ENCODE measurements at regions not wholly inside any gene's neighbourhood (a gene's known extent, or its start where the extent isn't known, plus 50 kb on each side); places are given as distances from the start of the nearest gene placed in this dataset.

- Histone ChIP-seq H3K79me2 (ENCODE audit: insufficient read depth, low read length) (no peaks in the 10 kb centered on the region), H3K18ac (ENCODE audit: insufficient read length, low read depth, low read length) (no peak overlapping the region), H2BK12ac (ENCODE audit: insufficient read length, low read depth, low read length) (no peak overlapping the region), H3K23me2 (ENCODE audit: insufficient read length, low read depth, low read length, poor library complexity, severe bottlenecking) (no peaks in the 10 kb centered on the region), H2AFZ (ENCODE audit: low read length) (no peak overlapping the region), H3K79me1 (ENCODE audit: insufficient read depth, low read depth, low read length, poor library complexity, severe bottlenecking) (no peaks in the 10 kb centered on the region), H3K56ac (ENCODE audit: insufficient read length, low read depth, low read length) (no peak overlapping the region), H3K4me1 (ENCODE audit: insufficient read depth, low read length) (peaks cover 4% of the 10 kb centered on the region; the same call in 1 of the 2 replicates), H4K5ac (ENCODE audit: insufficient read length, low read depth, low read length) (no peak overlapping the region), H3K4me2 (ENCODE audit: insufficient read depth, insufficient read length, low read length) (no peak overlapping the region), H3K27me3 (ENCODE audit: insufficient read depth, low read length) (no peaks in the 10 kb centered on the region), H2AK5ac (ENCODE audit: insufficient read length, low read length) (no peak overlapping the region), H3K9ac (ENCODE audit: extremely low read depth, insufficient read length, low read length) (no peak overlapping the region), H3T11ph (ENCODE audit: low read length) (no peak overlapping the region), H3K27ac (ENCODE audit: insufficient read length, low read depth, low read length) (no peak overlapping the region), H2BK5ac (ENCODE audit: insufficient read length, low read length) (no peak overlapping the region), H4K91ac (ENCODE audit: insufficient read length, low read depth, low read length) (no peak overlapping the region), H2BK20ac (ENCODE audit: low read depth, low read length, poor library complexity, severe bottlenecking) (no peak overlapping the region), H3K14ac (ENCODE audit: insufficient read depth, low read length) (no peak overlapping the region), H4K20me1 (ENCODE audit: control insufficient read depth, insufficient read depth, insufficient read length) (no peaks in the 10 kb centered on the region), H3K9me3 (ENCODE audit: control insufficient read depth, low read depth, low read length) (peaks cover 5% of the 10 kb centered on the region), H3K23ac (ENCODE audit: insufficient read length, low read depth, low read length) (no peak overlapping the region), H2BK120ac (ENCODE audit: low read depth, low read length, poor library complexity, severe bottlenecking) (no peak overlapping the region), H4K8ac (replicated peaks; ENCODE audit: insufficient read length, low read depth, low read length) (no peak overlapping the region), H3K4ac (ENCODE audit: low read depth, low read length) (no peak overlapping the region), H2BK15ac (ENCODE audit: low read depth, low read length) (no peak overlapping the region)
- Mint-ChIP-seq H3K27ac (no peak overlapping the region), H3K27me3 (ENCODE audit: low read depth) (no peaks in the 10 kb centered on the region), H3K4me3 (no peak overlapping the region), H3K4me1 (peaks cover 28 to 37% of the 10 kb centered on the region in 2 experiments), H3K9me3 (peaks cover 14 to 15% of the 10 kb centered on the region in 2 experiments), H3K36me3 (ENCODE audit: insufficient read depth in 1 of 3, low read depth in 3 of 3) (peaks cover 20 to 31% (median 29%) of the 10 kb centered on the region in 3 experiments)
- no CpG with 5 or more reads among the region's 3 CpGs for WGBS (ENCODE audit: extremely low coverage, insufficient read length, low lambda C conversion rate)
- no peak for DNase-seq
- no peak for TF ChIP-seq CTCF (conservative IDR thresholded peaks at IDR 0.05)
These were observed 277.4 kb upstream of the RGS6 start for GRCh38 chr14:71654810-71655209.
